ENCODE measurements at regions not wholly inside any gene's neighbourhood (a gene's known extent, or its start where the extent isn't known, plus 50 kb on each side); places are given as distances from the start of the nearest gene placed in this dataset.

- TF ChIP-seq CTCF (IDR thresholded peaks at IDR 0.05) (no peak), POLR2A (IDR thresholded peaks at IDR 0.05) (no peak), POLR2AphosphoS5 (IDR thresholded peaks at IDR 0.05) (no peak), EP300 (IDR thresholded peaks at IDR 0.05; ENCODE audit: low read depth) (no peak)
These were observed 135.8 kb downstream of the HAUS1 start for GRCh38 chr18:46239998-46240397.
